Natural killer cell (primary cell): ENCODE measurements at regions not wholly inside any gene's neighbourhood (a gene's known extent, or its start where the extent isn't known, plus 50 kb on each side); places are given as distances from the start of the nearest gene placed in this dataset.

Experiments
- ATAC-seq, 3 donors: fragments of 150-1000 bp in 2 of 3; fragments of 200-7000 bp in 1 of 3; cut with Tn5 transposase; 1 replicate in 1 of 3; 2 replicates in 2 of 3; pipeline ENCODE4 v1.10.0; 2021; ENCODE audit warnings: mild to moderate bottlenecking in 2 of 3, moderate library complexity in 2 of 3
- DNase-seq, 2 donors: peaks; one replicate each; pipeline versions ENCODE4 v3.0.0 to v3.0.0-alpha.2; 2013 to 2021; ENCODE audit warnings: mixed read lengths in 1 of 2
- H3K27ac ChIP-seq: one replicate; pipeline ENCODE4 v1.5.1; 2013; ENCODE audit warnings: mild to moderate bottlenecking, low read length
- H3K27me3 ChIP-seq: one replicate; pipeline ENCODE4 v1.6.1; 2013; ENCODE audit warnings: low read length; ENCODE audit not compliant: control insufficient read depth, insufficient read depth
- H3K36me3 ChIP-seq: one replicate; pipeline ENCODE4 v1.6.1; 2013; ENCODE audit warnings: low read length; ENCODE audit not compliant: control insufficient read depth, insufficient read depth
- H3K4me1 ChIP-seq: one replicate; pipeline ENCODE4 v1.6.1; 2013; ENCODE audit warnings: low read length; ENCODE audit not compliant: control insufficient read depth, insufficient read depth
- H3K4me3 ChIP-seq: one replicate; pipeline ENCODE4 v1.5.1; 2013; ENCODE audit warnings: low read length
- H3K9me3 ChIP-seq: one replicate; pipeline ENCODE4 v1.6.1; 2013; ENCODE audit warnings: low read length; ENCODE audit not compliant: control insufficient read depth, insufficient read depth
- H3K27ac Mint-ChIP-seq, 2 donors: one replicate each; pipeline ENCODE4 v1.8.0; 2022; ENCODE audit warnings: mild to moderate bottlenecking in 2 of 2, mixed read lengths in 2 of 2, moderate library complexity in 1 of 2
- H3K27me3 Mint-ChIP-seq, 2 donors: one replicate each; pipeline ENCODE4 v1.8.0; 2022; ENCODE audit warnings: low read depth in 2 of 2, mixed read lengths in 2 of 2
- H3K36me3 Mint-ChIP-seq: one replicate; pipeline ENCODE4 v1.8.0; 2022; ENCODE audit warnings: mixed read lengths
- H3K4me1 Mint-ChIP-seq, 2 donors: one replicate each; pipeline ENCODE4 v1.8.0; 2022; ENCODE audit warnings: mixed read lengths in 2 of 2
- H3K4me3 Mint-ChIP-seq: one replicate; pipeline ENCODE4 v1.8.0; 2022; ENCODE audit warnings: mild to moderate bottlenecking, moderate library complexity, mixed read lengths
- H3K9me3 Mint-ChIP-seq, 2 donors: one replicate each; pipeline ENCODE4 v1.8.0; 2022; ENCODE audit warnings: mixed read lengths in 2 of 2
- CTCF ChIP-seq: fragments of 200-600 bp; IDR thresholded peaks from one replicate; pipeline ENCODE4 v1.8.0; 2022; ENCODE audit warnings: antibody characterized with exemption
- WGBS: methylation state at CpG from one replicate; pipeline ENCODE4 v1.1.7; 2013; ENCODE audit warnings: missing lambda C conversion rate; ENCODE audit not compliant: insufficient coverage; 5-methylcytosine and 5-hydroxymethylcytosine counted together
- intact Hi-C: fragments of 100-400 bp; cut with micrococcal nuclease; formaldehyde crosslinking; loops from one replicate; pipeline ENCODE4 v1.14.2; 2022

GRCh38 chr10:34031400-34031799, 696.9 kb upstream of the NRP1 start:
- H3K4me1 Mint-ChIP-seq, result no peaks in the 10 kb centered on the region
- 59% methylated on average over 3 of the region's 3 CpGs for WGBS
- TF ChIP-seq CTCF, result no peak
- no peaks in the 10 kb centered on the region for H3K27me3 Mint-ChIP-seq
- no peaks in the 10 kb centered on the region for H3K9me3 Mint-ChIP-seq
- no peaks in the 10 kb centered on the region for H3K36me3 Mint-ChIP-seq
- no peak for ATAC-seq
- H3K27ac ChIP-seq, result no peak overlapping the region
- H3K4me3 Mint-ChIP-seq, result no peak overlapping the region
- H3K4me3 ChIP-seq, result no peak overlapping the region
- H3K4me1 ChIP-seq, result no peaks in the 10 kb centered on the region
- H3K9me3 ChIP-seq, result no peaks in the 10 kb centered on the region
- no peaks in the 10 kb centered on the region for H3K36me3 ChIP-seq
- H3K27ac Mint-ChIP-seq, result no peak overlapping the region
- DNase-seq, result no peak
- intact Hi-C loops, result no loop called here
- H3K27me3 ChIP-seq, result no peaks in the 10 kb centered on the region

- Mint-ChIP-seq H3K27me3 (no peaks in the 10 kb centered on the region), H3K36me3 (no peaks in the 10 kb centered on the region), H3K4me1 (no peaks in the 10 kb centered on the region), H3K4me3 (no peak overlapping the region), H3K27ac (no peak overlapping the region), H3K9me3 (no peaks in the 10 kb centered on the region)
- intact Hi-C loops, result no loop called here
- DNase-seq (no peak), ATAC-seq (no peak)
- Histone ChIP-seq H3K9me3 (no peaks in the 10 kb centered on the region), H3K4me1 (no peaks in the 10 kb centered on the region), H3K36me3 (no peaks in the 10 kb centered on the region), H3K27me3 (no peaks in the 10 kb centered on the region), H3K4me3 (no peak overlapping the region), H3K27ac (no peak overlapping the region)
- no peak for TF ChIP-seq CTCF
- 91% methylated on average over 10 of the region's 10 CpGs for WGBS
Measured at GRCh38 chr10:34029455-34029854, 695.0 kb upstream of the NRP1 start.

GRCh38 chr10:34028936-34029335, 694.5 kb upstream of the NRP1 start:
- H3K9me3 Mint-ChIP-seq, result no peaks in the 10 kb centered on the region
- Histone ChIP-seq H3K36me3 (no peaks in the 10 kb centered on the region), H3K27me3 (no peaks in the 10 kb centered on the region), H3K4me1 (no peaks in the 10 kb centered on the region), H3K9me3 (no peaks in the 10 kb centered on the region), H3K4me3 (no peak overlapping the region), H3K27ac (no peak overlapping the region)
- intact Hi-C loops, result no loop called here
- H3K4me1 Mint-ChIP-seq, result no peaks in the 10 kb centered on the region
- no peak overlapping the region for H3K4me3 Mint-ChIP-seq
- WGBS, result 83% methylated on average over 3 of the region's 3 CpGs
- H3K27ac Mint-ChIP-seq, result no peak overlapping the region
- H3K36me3 Mint-ChIP-seq, result no peaks in the 10 kb centered on the region
- no peak for ATAC-seq
- TF ChIP-seq CTCF, result no peak
- peaks cover 0 to 1% of the 10 kb centered on the region in 2 donors for H3K27me3 Mint-ChIP-seq
- no peak for DNase-seq

GRCh38 chr10:34024693-34025425, 690.4 kb upstream of the NRP1 start:
- WGBS, result 66% methylated on average over 8 of the region's 9 CpGs
- Mint-ChIP-seq H3K4me1 (no peaks in the 10 kb centered on the region), H3K27ac (no peak overlapping the region), H3K36me3 (no peaks in the 10 kb centered on the region), H3K27me3 (peaks cover 0 to 2% of the 10 kb centered on the region in 2 donors), H3K4me3 (no peak overlapping the region), H3K9me3 (no peaks in the 10 kb centered on the region)
- TF ChIP-seq CTCF, result no peak
- H3K4me3 ChIP-seq, result no peak overlapping the region
- H3K4me1 ChIP-seq, result no peaks in the 10 kb centered on the region
- H3K27me3 ChIP-seq, result no peaks in the 10 kb centered on the region
- H3K27ac ChIP-seq, result no peak overlapping the region
- H3K36me3 ChIP-seq, result no peaks in the 10 kb centered on the region
- ATAC-seq, result no peak
- DNase-seq, result no peak
- no peaks in the 10 kb centered on the region for H3K9me3 ChIP-seq
- intact Hi-C loops, result no loop called here
